Mesothelial cell of epicardium (in vitro differentiated cells): ENCODE measurements at regions not wholly inside any gene's neighbourhood (a gene's known extent, or its start where the extent isn't known, plus 50 kb on each side); places are given as distances from the start of the nearest gene placed in this dataset.

Experiments
- DNase-seq, 2 experiments: peaks; one replicate each; pipeline ENCODE4 v3.0.0; 2021; ENCODE audit warnings: low spot score in 2 of 2; ENCODE audit not compliant: unreplicated experiment in 2 of 2
- H3K27ac Mint-ChIP-seq: 2 replicates; pipeline ENCODE4 v1.8.0; 2021; ENCODE audit warnings: mixed read lengths
- H3K27me3 Mint-ChIP-seq: 2 replicates; pipeline ENCODE4 v1.8.0; 2021; ENCODE audit warnings: low read depth, mixed read lengths
- H3K36me3 Mint-ChIP-seq: 2 replicates; pipeline ENCODE4 v1.8.0; 2021; ENCODE audit warnings: mixed read lengths
- H3K4me1 Mint-ChIP-seq: 2 replicates; pipeline ENCODE4 v1.8.0; 2021; ENCODE audit warnings: mixed read lengths
- H3K4me3 Mint-ChIP-seq: 2 replicates; pipeline ENCODE4 v1.8.0; 2021; ENCODE audit warnings: mild to moderate bottlenecking, moderate library complexity, mixed read lengths
- H3K9me3 Mint-ChIP-seq: 2 replicates; pipeline ENCODE4 v1.8.0; 2021; ENCODE audit warnings: mixed read lengths
- CTCF ChIP-seq: fragments of 200-600 bp; sonication (generic); IDR thresholded peaks from one replicate; pipeline ENCODE4 v1.5.0; 2021; ENCODE audit warnings: antibody characterized with exemption; ENCODE audit not compliant: unreplicated experiment

- Mint-ChIP-seq H3K4me1 (peaks cover 21% of the 10 kb centered on the region), H3K27me3 (no peaks in the 10 kb centered on the region)
- TF ChIP-seq CTCF = no peak
Observed at GRCh38 chr11:129242855-129243254, 50.7 kb upstream of the ARHGAP32 start.

More at GRCh38 chr11:129242855-129243254, 50.7 kb upstream of the ARHGAP32 start:
- Mint-ChIP-seq H3K9me3 (peaks cover 11% of the 10 kb centered on the region), H3K36me3 (no peaks in the 10 kb centered on the region), H3K27ac (no peak overlapping the region), H3K4me3 (no peak overlapping the region)
- DNase-seq = no peak
